ENCODE measurements at regions not wholly inside any gene's neighbourhood (a gene's known extent, or its start where the extent isn't known, plus 50 kb on each side); places are given as distances from the start of the nearest gene placed in this dataset.

DNA sequence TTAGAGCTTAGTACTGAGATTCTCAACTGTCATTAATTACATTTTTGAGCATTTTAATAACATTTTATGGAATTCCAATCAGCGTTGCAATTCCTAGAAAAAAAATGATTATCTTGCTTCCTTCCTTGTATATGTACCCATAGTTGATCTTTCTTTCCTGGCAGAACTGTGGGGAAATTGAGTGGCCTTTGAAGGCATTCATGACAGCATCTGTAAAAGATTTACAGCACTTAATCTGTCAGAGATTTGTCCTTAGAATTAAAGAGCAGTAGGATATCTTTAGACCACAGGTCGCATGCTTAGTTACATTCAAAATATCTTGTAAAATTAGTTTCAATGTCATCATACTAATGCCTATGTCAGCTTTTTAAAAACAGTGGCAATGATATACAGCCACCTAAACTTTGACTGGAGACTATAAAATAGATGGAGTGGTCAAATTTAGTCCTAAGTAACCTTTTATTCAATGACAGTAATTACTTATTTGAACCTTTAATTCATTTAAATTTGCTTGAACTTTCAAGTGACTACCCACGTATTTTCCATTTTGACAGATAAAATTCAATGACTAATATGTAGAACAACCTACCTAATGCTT, 692.0 kb downstream of the NCAM2 start:
- no peak for TF ChIP-seq CTCF (IDR thresholded peaks at IDR 0.05)
- H3K27ac ChIP-seq = no peak overlapping the region
- H3K36me3 ChIP-seq = no peaks in the 10 kb centered on the region
- no peaks in the 10 kb centered on the region for H3K27me3 ChIP-seq
- H3K4me1 ChIP-seq = no peaks in the 10 kb centered on the region
- intact Hi-C loops (cut with DNase I; ENCODE audit: low total_unique reads) = no loop called here
- no peak for DNase-seq
- no peaks in the 10 kb centered on the region for H3K9me3 ChIP-seq
- H3K4me3 ChIP-seq = no peak overlapping the region

DNA sequence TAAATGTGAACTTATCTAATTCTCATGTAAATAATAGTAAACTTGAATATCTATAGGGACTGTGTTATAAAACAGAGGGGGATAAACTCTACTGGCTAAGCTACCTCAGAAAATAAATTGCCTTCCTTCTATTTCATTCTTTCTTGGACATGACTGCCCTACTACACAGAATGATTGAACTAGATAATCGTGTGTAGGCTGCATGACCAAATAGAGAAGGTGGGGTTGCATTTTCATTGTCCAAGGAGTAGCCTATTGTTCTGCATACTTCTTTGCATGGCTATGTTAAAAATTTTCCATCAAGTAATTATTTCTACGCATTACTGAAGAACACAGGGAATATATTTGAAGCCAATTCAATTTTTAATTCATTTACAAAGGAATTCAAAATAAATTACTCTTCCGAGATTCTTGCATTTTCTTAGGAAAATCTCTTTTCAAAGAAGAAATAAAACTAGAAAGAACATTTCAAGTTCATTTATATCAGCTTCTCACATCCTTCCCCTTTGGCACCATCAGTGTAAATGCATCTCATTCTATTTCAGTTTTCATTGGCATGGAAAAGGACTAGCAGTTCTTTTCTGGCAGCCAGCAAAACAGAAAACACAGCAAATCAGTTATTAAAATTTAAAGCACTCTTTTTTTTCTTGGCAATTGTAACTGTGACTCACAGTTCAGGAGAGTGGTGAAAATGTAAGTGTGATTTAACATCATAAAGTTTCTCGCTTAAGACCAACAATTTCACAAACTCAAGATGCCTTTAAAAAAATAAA, 714.7 kb downstream of the NCAM2 start:
- H3K27ac ChIP-seq = no peak overlapping the region
- no peaks in the 10 kb centered on the region for H3K27me3 ChIP-seq
- no peak for TF ChIP-seq CTCF (IDR thresholded peaks at IDR 0.05)
- no peaks in the 10 kb centered on the region for H3K36me3 ChIP-seq
- no peak for DNase-seq
- intact Hi-C loops (cut with DNase I; ENCODE audit: low total_unique reads) = no loop called here
- H3K9me3 ChIP-seq = no peaks in the 10 kb centered on the region
- no peak overlapping the region for H3K4me3 ChIP-seq
- no peaks in the 10 kb centered on the region for H3K4me1 ChIP-seq

DNA sequence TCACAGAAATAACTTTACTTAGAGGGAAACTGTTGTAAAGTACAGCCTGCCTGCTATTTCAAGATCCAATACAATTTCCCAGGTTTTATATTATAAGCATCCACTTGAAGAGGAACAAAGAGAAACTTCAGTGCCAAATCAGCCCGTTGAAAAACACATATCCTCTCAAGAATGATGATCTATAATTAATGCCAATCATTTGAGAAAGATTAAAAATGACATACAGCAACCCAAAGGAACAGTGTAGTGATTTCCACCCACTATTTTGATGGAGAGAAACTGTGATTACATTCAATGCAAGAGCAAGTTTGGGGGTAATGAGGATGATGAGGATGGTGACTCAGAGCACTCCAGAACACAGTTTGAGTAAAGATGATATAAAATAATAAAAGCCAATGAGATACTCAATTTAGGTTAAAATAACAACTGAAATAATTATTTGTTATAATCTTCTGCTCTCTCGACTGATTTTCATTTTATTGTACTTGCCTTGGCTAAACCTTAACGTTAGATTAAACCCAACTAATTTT, 715.5 kb downstream of the NCAM2 start:
- TF ChIP-seq CTCF (IDR thresholded peaks at IDR 0.05) = no peak
- Histone ChIP-seq H3K27ac (no peak overlapping the region), H3K4me1 (no peaks in the 10 kb centered on the region), H3K9me3 (no peaks in the 10 kb centered on the region), H3K4me3 (no peak overlapping the region), H3K27me3 (no peaks in the 10 kb centered on the region), H3K36me3 (no peaks in the 10 kb centered on the region)
- DNase-seq = no peak
- intact Hi-C loops (cut with DNase I; ENCODE audit: low total_unique reads) = no loop called here

- H3K4me3 ChIP-seq = no peak overlapping the region
- H3K27me3 ChIP-seq = no peaks in the 10 kb centered on the region
- H3K36me3 ChIP-seq = no peaks in the 10 kb centered on the region
- TF ChIP-seq CTCF (IDR thresholded peaks at IDR 0.05) = no peak
- H3K9me3 ChIP-seq = no peaks in the 10 kb centered on the region
- no peak for DNase-seq
- H3K27ac ChIP-seq = no peak overlapping the region
- intact Hi-C loops (cut with DNase I; ENCODE audit: low total_unique reads) = no loop called here
- no peaks in the 10 kb centered on the region for H3K4me1 ChIP-seq
Observed at GRCh38 chr21:21714426-21714825, 716.2 kb downstream of the NCAM2 start.

DNA sequence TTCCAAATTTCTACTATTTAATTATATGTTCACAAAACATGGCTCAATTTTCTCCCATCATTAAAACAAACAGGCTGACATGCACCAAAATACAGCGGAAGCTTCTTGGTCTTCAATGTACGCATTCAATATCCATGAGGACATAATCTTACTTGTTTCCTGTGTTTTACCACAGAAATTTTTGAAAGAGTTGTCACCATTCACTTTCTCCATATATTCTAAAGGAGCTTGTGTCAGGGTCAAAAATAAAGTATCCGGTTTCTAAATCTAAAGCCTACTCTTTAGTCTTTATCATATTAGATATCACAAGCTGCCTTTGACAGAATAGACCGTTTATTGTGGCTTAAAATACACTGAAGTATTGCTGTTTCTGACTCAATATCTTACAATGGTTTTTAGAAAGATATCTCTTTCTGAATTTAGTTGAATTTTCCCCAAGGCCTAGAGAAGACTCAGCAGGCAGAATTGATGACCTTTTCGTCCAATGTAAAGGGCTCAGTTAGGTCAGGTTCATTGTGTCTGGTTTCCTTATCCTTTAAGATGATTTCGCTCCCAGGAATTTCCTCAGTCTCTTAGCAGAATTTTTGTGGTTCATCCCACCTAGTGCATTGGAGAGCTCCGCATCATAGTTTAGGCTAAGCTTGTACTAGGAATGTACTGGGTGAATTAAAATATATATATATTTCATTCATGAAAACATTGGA, 717.2 kb downstream of the NCAM2 start:
- no peak for DNase-seq
- Histone ChIP-seq H3K27ac (no peak overlapping the region), H3K4me3 (no peak overlapping the region), H3K9me3 (no peaks in the 10 kb centered on the region), H3K36me3 (no peaks in the 10 kb centered on the region), H3K27me3 (no peaks in the 10 kb centered on the region), H3K4me1 (no peaks in the 10 kb centered on the region)
- no peak for TF ChIP-seq CTCF (IDR thresholded peaks at IDR 0.05)
- intact Hi-C loops (cut with DNase I; ENCODE audit: low total_unique reads) = no loop called here

Measured in tibial artery (tissue), 4 donors.